HG03342 (cell line): ENCODE measurements at regions not wholly inside any gene's neighbourhood (a gene's known extent, or its start where the extent isn't known, plus 50 kb on each side); places are given as distances from the start of the nearest gene placed in this dataset.
"Not testable (repeated sequence)": the region's sequence is repeated elsewhere in the genome, so short reads cannot be mapped to it uniquely, and the experiment has no call there.

Experiments
- ATAC-seq: cut with Tn5 transposase; IDR thresholded peaks from one replicate; pipeline ENCODE4 v1.9.1; 2021; ENCODE audit warnings: mild to moderate bottlenecking, moderate library complexity; ENCODE audit not compliant: unreplicated experiment

DNA sequence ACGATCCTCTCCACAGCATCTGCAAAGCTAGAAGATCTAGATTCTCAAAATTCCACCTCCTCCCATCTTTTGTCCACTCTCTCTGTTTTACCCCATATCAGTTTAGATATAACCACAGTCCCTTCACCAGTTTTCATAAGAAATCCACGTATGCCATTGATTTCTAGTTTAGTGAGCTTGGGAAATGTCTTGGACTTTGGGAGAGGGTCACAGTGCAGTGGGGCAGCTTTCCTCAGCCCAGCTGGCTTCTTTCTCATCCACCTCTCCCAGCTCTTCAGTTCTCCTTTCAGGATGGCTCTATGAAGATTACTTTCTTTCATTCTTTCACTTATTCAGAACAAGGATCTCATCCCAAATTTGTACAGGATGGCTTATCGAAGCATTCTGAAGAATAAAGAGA lies 203.9 kb upstream of the ADCY2 start:
- no peak for ATAC-seq

DNA sequence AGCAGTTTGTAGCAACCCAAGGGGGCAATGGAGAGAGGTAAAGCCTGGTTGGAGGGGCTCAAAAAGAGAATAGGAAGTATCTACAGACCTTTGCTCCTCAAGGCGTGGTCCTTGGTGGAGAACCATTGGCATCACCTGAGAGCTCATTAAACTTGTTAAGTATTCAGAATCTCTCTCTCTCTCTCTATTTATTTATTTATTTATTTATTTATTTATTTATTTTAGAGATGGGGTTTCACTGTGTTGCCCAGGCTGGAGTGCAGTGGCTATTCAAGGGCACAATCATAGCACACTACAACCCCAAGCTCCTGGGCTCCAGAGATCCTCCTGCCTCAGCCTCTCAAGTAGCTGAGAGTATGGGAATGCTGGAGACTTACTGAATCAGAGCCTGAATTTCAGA lies 193.1 kb upstream of the ADCY2 start:
- ATAC-seq: no peak

DNA sequence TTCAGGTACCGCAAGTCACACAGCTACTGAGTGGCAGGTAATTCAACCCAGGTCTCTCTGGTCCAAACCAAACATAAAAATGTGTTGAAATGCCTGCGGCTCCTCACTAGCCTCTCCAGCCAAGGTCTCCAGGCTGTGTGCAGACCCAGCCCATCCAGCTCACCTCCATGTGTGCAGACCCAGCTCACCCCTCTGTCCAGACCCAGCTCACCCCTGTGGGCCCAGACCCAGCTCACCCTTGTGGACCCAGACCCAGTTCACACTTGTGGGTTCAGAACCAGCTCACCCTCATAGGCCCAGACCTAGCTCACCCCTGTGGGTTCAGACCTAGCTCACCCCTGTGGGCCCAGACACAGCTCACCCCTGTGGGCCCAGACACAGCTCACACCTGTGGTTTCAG lies 188.0 kb upstream of the ADCY2 start:
- ATAC-seq: no peak

DNA sequence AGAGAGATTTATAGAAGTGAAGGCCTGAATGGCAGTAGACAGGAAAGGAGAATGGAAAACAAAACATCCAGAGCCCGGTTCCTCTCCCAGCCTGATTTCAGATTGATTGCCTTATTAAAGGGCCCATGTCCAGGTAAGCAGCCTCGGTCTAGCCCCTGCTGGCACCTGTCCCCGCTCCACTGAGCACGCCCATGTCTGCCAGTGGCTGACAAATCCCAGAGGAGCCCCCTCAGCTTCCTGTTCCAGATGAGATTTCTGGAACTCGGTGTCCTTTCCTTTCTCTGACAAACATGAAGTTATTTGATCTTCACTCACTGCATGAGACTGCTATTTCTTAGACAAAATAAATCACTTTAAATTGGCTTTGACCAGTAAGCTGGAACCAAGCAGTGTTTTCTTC lies 187.0 kb upstream of the ADCY2 start:
- ATAC-seq: no peak

DNA sequence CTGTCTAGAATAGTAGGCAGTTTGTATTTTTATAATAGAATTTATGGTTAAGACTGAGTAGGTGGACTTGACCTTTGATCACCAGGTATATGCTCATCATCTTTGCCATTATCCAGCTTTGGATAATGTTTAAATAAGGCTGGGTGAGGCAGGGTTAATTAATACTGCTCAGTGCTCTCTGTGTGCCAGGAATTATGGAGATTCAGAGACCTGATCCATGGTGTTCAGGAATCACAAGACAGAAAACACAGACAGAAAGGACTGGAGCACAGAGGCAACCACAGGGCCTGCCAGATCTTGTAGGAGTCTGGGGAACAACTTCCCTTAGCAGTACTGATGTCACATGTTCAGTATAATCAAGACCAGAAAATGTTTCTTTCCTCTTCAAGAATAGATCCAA lies 186.3 kb upstream of the ADCY2 start:
- ATAC-seq: no peak

DNA sequence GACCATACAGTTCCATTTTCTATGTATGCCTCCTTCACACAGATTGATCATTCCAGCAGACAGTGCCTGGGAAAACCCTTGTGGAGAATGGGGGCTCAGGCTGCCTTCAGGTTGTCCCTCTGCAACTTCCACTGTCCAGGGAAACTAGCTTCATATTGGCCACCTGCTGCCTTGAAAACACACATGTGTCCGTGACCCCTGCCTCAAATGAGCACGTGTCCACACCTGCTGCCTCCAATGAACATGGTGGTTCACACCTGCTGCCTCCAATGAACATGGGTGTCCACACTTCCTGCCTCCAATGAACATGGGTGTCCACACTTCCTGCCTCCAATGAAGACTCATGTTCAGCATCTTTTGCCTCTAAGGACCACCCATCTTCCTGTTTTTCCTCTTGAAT lies 185.4 kb upstream of the ADCY2 start:
- ATAC-seq: no peak

DNA sequence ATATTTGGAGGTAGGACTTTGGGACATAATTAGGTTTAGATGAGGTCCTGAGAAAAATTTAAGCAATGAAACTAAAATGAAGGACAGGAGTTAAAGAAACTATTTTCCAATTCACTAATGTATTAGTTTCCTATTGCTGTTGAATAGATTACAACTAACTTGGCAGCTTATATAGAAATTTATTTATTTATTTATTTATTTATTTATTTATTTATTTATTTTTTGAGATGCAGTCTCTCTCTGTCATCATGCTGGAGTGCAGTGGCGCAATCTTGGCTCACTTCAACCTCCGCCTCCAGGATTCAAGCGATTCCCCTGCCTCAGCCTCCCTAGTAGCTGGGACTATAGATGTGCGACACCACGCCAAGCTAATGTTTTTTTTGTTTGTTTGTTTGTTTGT lies 182.4 kb upstream of the ADCY2 start:
- no peak for ATAC-seq

DNA sequence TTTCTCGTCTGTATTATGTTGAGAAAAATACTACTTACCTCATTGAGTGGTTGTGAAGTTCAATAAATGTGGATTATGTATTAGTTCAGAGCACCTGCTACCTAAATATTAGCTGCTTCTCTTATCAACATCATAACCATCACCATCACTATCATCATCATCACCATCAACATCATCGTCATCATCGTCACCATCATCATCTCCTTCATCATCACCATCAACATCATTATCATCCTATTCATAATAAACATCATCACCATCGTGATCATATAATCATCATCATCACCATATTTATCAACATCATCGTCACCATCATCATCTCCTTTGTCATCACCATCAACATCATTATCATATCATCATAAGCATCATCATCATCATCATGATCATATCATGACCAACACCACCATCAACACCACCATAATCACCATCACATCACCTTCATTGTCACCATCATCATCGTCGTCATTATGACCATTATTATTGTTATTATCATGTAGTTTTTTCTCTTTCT lies 181.0 kb upstream of the ADCY2 start:
- ATAC-seq: no peak

DNA sequence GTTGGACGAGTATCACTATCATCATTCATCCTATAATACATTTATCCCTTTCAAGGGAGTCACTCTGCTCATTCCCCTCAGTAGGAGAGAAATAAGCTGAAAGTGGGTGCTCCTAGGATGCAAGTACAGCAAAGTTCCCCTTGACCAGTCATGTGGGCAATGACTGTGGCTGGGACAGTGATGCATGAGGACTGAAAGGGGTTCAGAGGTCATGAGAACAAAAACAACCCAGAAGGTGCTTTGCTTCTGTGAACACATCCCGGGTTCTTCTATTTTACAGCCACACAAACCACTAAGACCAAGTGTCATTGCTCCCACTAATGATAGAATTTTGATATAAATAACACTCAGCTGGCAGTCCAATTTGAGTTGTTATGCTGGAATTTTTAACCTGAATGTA lies 177.8 kb upstream of the ADCY2 start:
- no peak for ATAC-seq

DNA sequence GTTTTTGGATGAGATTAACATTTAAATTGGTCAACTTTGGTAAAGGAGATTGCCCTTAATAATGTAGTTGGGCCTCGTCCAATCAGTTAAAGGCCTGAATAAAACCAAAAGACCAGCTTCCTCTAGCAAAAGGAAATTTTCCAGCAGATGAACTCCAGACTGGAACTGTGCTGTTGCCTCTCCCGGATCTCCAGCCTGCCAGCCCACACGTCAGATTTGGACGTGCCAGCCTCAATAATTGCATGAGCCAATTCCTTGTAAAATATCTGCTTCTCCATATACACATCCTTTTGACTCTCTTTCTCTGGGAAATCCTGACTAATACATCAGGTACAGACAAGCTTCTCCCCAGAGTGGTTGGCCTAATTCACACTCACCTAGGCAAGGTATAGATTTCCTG lies 175.8 kb upstream of the ADCY2 start:
- ATAC-seq: no peak

DNA sequence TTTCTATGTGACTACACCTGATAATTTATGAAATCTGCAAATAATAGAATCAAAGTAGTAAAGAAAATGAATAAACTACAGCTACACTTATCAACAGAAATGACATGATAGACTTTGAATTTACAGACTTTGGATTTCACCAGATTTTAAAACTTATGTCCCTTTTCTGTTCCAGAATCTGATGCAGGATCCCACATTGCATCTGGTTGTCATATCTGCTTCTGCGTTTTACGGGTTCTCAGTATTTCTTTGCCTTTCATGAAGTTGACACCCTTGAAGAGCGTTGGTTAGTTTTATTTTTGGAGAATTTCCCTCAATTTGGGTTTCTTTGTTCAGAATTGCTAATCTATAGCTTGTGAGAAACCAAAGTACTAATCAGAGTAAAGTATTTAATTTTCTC lies 174.9 kb upstream of the ADCY2 start:
- ATAC-seq: no peak

DNA sequence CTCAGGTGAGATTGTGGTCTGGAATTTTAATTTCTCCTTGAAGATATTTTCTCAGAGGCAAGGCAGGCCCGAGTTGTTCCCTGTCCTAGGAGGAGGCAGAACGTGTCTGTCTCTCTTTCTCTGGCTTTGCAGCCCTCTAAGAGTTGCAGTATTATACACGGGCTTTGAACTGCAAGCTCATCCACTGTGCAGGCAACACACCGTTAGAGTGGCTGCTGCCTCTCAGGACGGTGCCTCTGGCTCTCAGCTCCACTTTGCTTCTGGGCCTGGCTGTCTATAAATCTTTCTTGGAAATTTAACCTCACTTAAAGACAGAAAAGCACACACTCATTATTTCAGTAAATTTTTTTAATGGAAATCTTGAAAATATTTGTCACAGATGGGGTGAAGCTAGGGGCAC lies 170.1 kb upstream of the ADCY2 start:
- no peak for ATAC-seq

DNA sequence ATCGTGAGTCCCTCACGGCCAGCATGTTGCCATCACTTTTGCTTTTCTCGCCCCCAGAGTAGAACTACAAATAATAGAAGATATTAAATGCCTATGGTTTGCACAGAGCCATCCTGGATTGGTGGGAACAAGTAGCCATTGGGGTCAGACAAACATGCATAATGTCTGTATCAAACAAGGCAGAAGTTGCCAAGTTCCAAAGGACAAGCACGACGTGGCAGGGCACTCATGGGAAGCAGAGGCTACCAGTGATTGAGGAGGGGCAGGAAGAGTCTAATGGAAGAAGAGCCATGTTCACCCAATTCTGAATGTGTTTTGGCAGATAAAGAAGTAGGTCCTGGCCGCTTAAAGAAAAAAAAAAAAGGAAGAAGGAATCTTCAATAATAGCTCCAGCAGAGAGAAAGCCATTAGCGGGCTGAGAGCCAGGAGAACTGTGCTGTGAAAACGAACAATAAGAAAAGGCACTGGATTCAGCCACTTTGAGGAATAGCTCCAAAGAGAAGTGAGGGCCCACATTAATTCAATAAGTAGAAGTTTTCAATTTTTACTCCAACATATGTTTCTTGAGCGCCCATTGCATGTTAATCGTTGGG lies 153.7 kb upstream of the ADCY2 start:
- no peak for ATAC-seq

DNA sequence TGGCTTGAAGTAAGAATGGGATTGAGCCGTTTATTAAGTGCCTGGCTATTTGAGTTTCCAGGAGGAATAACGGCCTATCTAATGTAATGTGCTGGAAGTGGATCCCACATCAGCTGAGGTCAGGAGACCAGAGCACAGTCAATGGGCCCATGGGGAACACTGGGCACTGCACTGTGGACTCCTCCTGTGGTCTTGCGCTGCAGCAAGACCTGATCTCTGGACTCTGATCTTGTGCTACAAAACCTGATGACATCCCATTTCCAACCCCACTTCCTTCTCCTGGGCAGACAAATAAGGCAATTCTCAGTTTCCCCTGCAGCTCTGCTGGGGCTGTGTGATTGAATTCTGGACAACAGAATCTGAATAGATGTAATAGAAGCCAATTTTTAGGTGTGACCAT lies 151.7 kb upstream of the ADCY2 start:
- no peak for ATAC-seq

DNA sequence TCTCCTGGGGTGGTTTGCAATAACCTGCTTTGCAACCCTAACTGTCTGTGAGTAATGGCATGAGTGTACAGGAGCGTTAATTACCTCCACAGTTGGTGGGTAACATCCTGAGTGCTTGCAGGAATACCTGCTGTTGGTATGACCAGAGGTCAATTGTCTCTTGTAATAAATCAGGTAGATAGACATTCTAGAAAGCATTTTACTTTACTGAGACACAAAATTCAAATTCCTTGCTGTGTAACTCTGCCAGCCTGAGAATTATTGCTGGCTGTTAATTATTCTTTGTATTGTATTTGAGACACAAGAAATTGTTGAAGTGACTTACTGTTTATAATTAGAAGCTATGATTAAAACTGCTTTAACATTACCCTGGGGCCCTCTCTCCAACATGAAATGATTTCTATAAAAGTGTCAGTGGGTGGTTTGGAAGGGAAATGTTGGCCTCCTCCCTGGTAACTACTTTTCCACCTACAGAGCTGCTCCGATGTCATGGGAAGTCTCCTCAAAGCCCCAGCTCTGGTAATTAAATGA lies 150.8 kb upstream of the ADCY2 start:
- ATAC-seq: no peak

DNA sequence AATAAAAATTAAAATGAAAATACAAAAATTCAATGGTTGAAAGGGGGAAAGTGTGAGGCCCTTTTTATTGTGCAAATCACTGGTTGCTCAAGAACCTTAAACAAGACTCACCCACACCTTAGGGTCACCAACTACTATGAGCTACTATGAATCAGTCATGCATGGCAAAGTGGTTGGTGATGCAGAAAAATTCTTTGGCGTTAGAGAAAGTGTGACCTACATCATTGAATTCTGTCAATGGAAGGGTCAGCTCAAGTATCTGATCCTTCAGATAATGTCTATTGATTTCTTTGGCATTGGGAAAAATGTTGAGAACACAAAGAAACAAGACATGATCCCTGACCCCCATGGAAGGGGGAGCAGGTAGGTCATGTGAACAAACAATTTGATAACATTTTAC lies 149.7 kb upstream of the ADCY2 start:
- no peak for ATAC-seq

DNA sequence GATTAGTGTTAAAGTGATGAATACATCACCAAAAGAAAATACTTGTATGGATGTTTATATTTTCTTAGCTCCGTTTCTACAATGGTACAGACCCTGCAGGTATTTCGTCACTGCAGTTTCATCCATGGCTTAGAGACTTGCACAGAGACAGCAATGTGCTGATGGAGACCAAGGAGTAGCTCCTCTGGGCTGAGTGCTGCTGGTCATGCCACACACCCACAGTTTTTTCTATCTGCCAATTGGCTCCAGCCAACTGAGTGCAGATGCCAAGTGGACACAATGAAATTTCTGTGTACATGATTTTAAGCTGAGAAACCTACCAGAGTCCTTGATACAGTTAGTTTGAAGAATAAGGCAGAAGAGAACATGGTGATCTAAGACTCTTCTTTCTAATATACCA lies 145.9 kb upstream of the ADCY2 start:
- ATAC-seq: no peak

DNA sequence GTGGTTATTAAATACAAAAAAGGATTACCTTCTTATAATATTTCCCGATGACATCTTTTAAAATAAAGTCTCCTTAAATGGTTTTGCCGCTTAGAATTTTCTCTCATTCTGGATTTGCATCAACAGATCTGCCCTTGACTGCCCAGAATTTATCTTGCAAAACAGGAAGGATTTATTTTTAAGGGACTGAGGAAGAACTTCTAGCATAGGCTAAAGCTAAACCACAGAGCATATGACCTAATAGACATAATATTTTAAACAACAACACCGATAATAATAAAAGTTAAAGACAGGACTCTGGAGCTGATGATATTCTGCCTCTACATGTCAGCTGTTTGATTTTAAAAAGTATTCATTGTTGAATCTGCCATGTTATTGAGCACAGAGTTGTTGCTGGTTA lies 145.3 kb upstream of the ADCY2 start:
- ATAC-seq: no peak

DNA sequence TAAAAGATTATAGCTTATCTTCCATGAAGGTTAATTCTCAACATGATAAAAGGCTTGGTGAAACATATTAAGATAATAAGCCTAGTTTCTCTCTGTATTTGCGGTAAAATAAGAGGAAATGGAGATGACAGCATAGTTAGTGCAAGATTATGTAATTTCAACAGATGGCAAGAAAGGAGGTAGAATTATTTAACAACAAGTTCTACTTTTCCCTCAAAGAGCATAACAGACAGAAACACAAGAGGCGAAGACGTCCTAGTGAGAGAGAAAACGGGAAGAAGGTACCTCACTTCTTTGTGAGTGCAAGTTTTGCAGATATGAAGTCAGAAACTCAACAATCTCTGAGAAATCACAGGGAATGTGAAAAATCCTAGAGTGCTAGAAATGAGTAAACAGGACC lies 144.8 kb upstream of the ADCY2 start:
- no peak for ATAC-seq

DNA sequence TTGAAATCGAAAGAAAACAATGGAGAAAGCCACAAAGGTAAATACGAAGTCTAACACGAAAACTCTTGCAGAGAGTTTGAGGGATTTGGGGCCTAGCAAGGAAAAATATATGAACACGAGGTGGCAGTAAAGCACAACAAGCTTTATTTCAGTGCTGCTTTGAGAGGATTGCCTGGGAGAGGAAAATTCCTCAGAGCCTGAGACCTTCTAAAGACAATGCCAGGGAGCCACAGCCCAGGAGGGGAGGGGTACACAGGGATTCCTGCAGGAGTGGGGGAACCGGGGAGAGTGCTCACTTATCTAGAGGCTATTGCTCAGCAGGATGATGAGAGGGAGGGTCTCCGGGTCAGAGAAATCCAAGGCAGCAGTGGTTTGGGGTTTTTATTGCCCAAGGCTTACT lies 134.9 kb upstream of the ADCY2 start:
- no peak for ATAC-seq

DNA sequence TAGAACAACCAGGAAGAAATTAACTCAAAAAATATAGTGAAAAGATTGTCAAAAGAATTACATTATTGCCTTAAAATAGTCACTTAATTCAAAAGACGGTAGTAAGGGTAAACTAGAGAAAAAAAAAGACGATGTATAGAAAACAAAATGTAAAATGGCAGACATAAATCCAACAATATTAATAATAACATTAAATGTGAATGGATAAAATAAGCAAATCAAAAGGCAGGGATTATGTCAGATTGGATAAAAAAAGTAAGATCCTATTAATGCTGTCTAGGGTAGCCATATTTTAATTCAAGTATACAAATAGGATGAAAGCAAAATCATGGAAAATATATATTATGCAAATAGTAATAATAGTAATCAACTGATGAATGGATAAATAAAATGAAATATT lies 134.0 kb upstream of the ADCY2 start:
- no peak for ATAC-seq

DNA sequence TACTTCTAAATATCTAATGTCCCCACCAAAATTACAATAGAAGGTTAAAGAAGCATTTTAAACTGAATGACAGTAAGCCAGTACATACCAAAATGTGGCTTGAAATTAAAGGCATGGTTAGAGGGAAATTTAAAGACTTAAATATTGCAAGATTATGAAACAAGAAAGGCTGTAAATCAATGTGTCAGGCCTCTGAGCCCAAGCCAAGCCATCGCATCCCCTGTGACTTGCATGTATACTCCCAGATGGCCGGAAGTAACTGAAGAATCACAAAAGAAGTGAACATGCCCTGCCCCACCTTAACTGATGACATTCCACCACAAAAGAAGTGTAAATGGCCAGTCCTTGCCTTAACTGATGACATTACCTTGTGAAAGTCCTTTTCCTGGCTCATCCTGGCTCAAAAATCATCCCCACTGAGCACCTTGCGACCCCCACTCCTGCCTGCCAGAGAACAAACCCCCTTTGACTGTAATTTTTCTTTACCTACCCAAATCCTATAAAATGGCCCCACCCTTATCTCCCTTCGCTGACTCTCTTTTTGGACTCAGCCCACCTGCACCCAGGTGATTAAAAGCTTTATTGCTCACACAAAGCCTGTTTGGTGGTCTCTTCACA lies 132.4 kb upstream of the ADCY2 start:
- not testable (repeated sequence) for ATAC-seq

DNA sequence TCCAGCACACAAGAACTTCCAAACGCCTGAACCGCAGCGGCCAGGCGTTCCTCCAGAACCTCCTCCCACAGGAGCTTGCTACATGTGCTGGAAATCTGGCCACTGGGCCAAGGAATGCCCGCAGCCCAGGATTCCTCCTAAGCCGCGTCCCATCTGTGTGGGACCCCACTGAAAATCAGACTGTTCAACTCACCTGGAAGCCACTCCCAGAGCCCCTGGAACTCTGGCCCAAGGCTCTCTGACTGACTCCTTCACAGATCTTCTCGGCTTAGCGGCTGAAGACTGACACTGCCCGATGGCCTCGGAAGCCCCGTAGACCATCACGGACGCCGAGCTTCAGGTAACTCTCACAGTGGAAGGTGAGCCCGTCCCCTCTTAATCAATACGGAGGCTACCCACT lies 130.2 kb upstream of the ADCY2 start:
- not testable (repeated sequence) for ATAC-seq
